Stimulated activated CD4-positive, alpha-beta T cell treated with anti-CD3 and anti-CD28 coated beads, Interleukin-4, amount 100 ng/mL, for 24 hours (primary cell): ENCODE measurements at regions not wholly inside any gene's neighbourhood (a gene's known extent, or its start where the extent isn't known, plus 50 kb on each side); places are given as distances from the start of the nearest gene placed in this dataset.

Source experiments
- DNase-seq: peaks from one replicate; pipeline ENCODE4 v3.0.0-alpha.2; 2020

- DNase-seq, result no peak
These were observed 107.5 kb upstream of the ARHGEF26 start for GRCh38 chr3:154013736-154014135.

- DNase-seq, result no peak
These were observed 105.9 kb upstream of the ARHGEF26 start for GRCh38 chr3:154015307-154015706.

- DNase-seq, result peak; percentile 38
These were observed 103.0 kb upstream of the ARHGEF26 start for GRCh38 chr3:154018100-154018696.

GRCh38 chr3:154022606-154023005 lies 98.6 kb upstream of the ARHGEF26 start:
- no peak for DNase-seq

- DNase-seq, result no peak
These were observed 98.0 kb upstream of the ARHGEF26 start for GRCh38 chr3:154023148-154023547.

GRCh38 chr3:154025007-154025406 lies 96.2 kb upstream of the ARHGEF26 start:
- DNase-seq, result no peak

GRCh38 chr3:154029926-154030325 lies 91.3 kb upstream of the ARHGEF26 start:
- no peak for DNase-seq

- no peak for DNase-seq
These were observed 86.3 kb upstream of the ARHGEF26 start for GRCh38 chr3:154034797-154035330.

GRCh38 chr3:154040283-154040682 lies 80.9 kb upstream of the ARHGEF26 start:
- DNase-seq, result no peak

- no peak for DNase-seq
These were observed 76.5 kb upstream of the ARHGEF26 start for GRCh38 chr3:154044671-154045070.

- no peak for DNase-seq
These were observed 71.0 kb upstream of the ARHGEF26 start for GRCh38 chr3:154050216-154050615.

- no peak for DNase-seq
These were observed 70.4 kb upstream of the ARHGEF26 start for GRCh38 chr3:154050766-154051165.

- no peak for DNase-seq
These were observed 61.4 kb upstream of the ARHGEF26 start for GRCh38 chr3:154059833-154060232.

GRCh38 chr3:154060238-154061000 lies 60.8 kb upstream of the ARHGEF26 start:
- no peak for DNase-seq

GRCh38 chr3:154061001-154061370 lies 60.2 kb upstream of the ARHGEF26 start:
- no peak for DNase-seq

GRCh38 chr3:154062513-154062912 lies 58.7 kb upstream of the ARHGEF26 start:
- no peak for DNase-seq

GRCh38 chr3:154071146-154071545 lies 50.0 kb upstream of the ARHGEF26 start:
- no peak for DNase-seq
